Stomach (tissue), 4 donors: ENCODE measurements at regions not wholly inside any gene's neighbourhood (a gene's known extent, or its start where the extent isn't known, plus 50 kb on each side); places are given as distances from the start of the nearest gene placed in this dataset.

Source experiments
- POLR2A ChIP-seq, 4 donors: fragments of 450-650 bp; IDR thresholded peaks; one replicate each; pipeline ENCODE4 v1.6.1; 2016; ENCODE audit warnings: antibody characterized with exemption in 4 of 4, control low read depth in 2 of 4, mild to moderate bottlenecking in 1 of 4, moderate library complexity in 1 of 4
- TF ChIP-seq, protein P1 (sequence below), 7 experiments: fragments of 450-650 bp in 4 of 7; fragments of 200-600 bp in 3 of 7; sonication (generic) in 3 of 7; IDR thresholded peaks; one replicate each; pipeline ENCODE4 v1.5.1; 2016 to 2019; ENCODE audit warnings: antibody characterized with exemption in 7 of 7, control low read depth in 2 of 7, mild to moderate bottlenecking in 1 of 7

- TF ChIP-seq, protein P1, sequence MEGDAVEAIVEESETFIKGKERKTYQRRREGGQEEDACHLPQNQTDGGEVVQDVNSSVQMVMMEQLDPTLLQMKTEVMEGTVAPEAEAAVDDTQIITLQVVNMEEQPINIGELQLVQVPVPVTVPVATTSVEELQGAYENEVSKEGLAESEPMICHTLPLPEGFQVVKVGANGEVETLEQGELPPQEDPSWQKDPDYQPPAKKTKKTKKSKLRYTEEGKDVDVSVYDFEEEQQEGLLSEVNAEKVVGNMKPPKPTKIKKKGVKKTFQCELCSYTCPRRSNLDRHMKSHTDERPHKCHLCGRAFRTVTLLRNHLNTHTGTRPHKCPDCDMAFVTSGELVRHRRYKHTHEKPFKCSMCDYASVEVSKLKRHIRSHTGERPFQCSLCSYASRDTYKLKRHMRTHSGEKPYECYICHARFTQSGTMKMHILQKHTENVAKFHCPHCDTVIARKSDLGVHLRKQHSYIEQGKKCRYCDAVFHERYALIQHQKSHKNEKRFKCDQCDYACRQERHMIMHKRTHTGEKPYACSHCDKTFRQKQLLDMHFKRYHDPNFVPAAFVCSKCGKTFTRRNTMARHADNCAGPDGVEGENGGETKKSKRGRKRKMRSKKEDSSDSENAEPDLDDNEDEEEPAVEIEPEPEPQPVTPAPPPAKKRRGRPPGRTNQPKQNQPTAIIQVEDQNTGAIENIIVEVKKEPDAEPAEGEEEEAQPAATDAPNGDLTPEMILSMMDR (IDR thresholded peaks at IDR 0.05) = no peak
- TF ChIP-seq POLR2A (IDR thresholded peaks at IDR 0.05) = no peak
Observed at GRCh38 chr10:44673245-44673983, 237.7 kb upstream of the TMEM72 start.
